Activated naive CD4-positive, alpha-beta T cell treated with anti-CD3 and anti-CD28 coated beads, Interleukin-2, amount 50 U/mL, for 24 hours (primary cell): ENCODE measurements at regions not wholly inside any gene's neighbourhood (a gene's known extent, or its start where the extent isn't known, plus 50 kb on each side); places are given as distances from the start of the nearest gene placed in this dataset.
"Not testable (repeated sequence)": the region's sequence is repeated elsewhere in the genome, so short reads cannot be mapped to it uniquely, and the experiment has no call there.

Source experiments
- H3K27ac Mint-ChIP-seq: one replicate; pipeline ENCODE4 v1.8.0; 2021; ENCODE audit warnings: mild to moderate bottlenecking, mixed read lengths
- H3K27me3 Mint-ChIP-seq: one replicate; pipeline ENCODE4 v1.8.0; 2021; ENCODE audit warnings: mixed read lengths
- H3K36me3 Mint-ChIP-seq: one replicate; pipeline ENCODE4 v1.8.0; 2021; ENCODE audit warnings: mixed read lengths
- H3K4me1 Mint-ChIP-seq: one replicate; pipeline ENCODE4 v1.8.0; 2021; ENCODE audit warnings: mixed read lengths
- H3K4me3 Mint-ChIP-seq: one replicate; pipeline ENCODE4 v1.8.0; 2021; ENCODE audit warnings: mild to moderate bottlenecking, mixed read lengths
- H3K9me3 Mint-ChIP-seq: one replicate; pipeline ENCODE4 v1.8.0; 2021; ENCODE audit warnings: mixed read lengths

GRCh38 chr6:118708055-118708454 is 56.7 kb upstream of the CEP85L start:
- Mint-ChIP-seq H3K4me1 (peaks cover 89% of the 10 kb centered on the region), H3K9me3 (no peaks in the 10 kb centered on the region), H3K4me3 (peak overlapping the region; percentile 98), H3K27me3 (no peaks in the 10 kb centered on the region), H3K27ac (peak overlapping the region; percentile 99), H3K36me3 (peaks cover 6% of the 10 kb centered on the region)

- H3K4me3 Mint-ChIP-seq = peak overlapping the region; percentile 98
- H3K27me3 Mint-ChIP-seq = no peaks in the 10 kb centered on the region
- peaks cover 10% of the 10 kb centered on the region for H3K36me3 Mint-ChIP-seq
- H3K27ac Mint-ChIP-seq = peak overlapping the region; percentile 80
- no peaks in the 10 kb centered on the region for H3K9me3 Mint-ChIP-seq
- peaks cover 83% of the 10 kb centered on the region for H3K4me1 Mint-ChIP-seq
These were observed 55.3 kb upstream of the CEP85L start for GRCh38 chr6:118706702-118707101.

- Mint-ChIP-seq H3K36me3 (peaks cover 17% of the 10 kb centered on the region), H3K4me3 (peak overlapping the region; percentile 98), H3K4me1 (peaks cover 83% of the 10 kb centered on the region), H3K27ac (peak overlapping the region; percentile 90), H3K9me3 (no peaks in the 10 kb centered on the region), H3K27me3 (no peaks in the 10 kb centered on the region)
These were observed 54.4 kb upstream of the CEP85L start for GRCh38 chr6:118705544-118706491.

GRCh38 chr6:118704915-118705314 is 53.5 kb upstream of the CEP85L start:
- Mint-ChIP-seq H3K27me3 (no peaks in the 10 kb centered on the region), H3K4me3 (peak overlapping the region; percentile 98), H3K9me3 (no peaks in the 10 kb centered on the region), H3K36me3 (peaks cover 22% of the 10 kb centered on the region), H3K4me1 (peaks cover 83% of the 10 kb centered on the region), H3K27ac (peak overlapping the region; percentile 77)

GRCh38 chr6:118701260-118701659 is 49.9 kb upstream of the CEP85L start:
- not testable (repeated sequence) for H3K4me3 Mint-ChIP-seq, H3K9me3 Mint-ChIP-seq, H3K27me3 Mint-ChIP-seq
- peaks cover 87% of the 10 kb centered on the region for H3K4me1 Mint-ChIP-seq
- peak overlapping the region; percentile 38 for H3K27ac Mint-ChIP-seq
- peaks cover 25% of the 10 kb centered on the region for H3K36me3 Mint-ChIP-seq
